ENCODE measurements at regions not wholly inside any gene's neighbourhood (a gene's known extent, or its start where the extent isn't known, plus 50 kb on each side); places are given as distances from the start of the nearest gene placed in this dataset.

GRCh38 chr3:162487138-162487537 lies 990.5 kb downstream of the OTOL1 start:
- DNase-seq = no peak

GRCh38 chr3:162489853-162490252 lies 993.2 kb downstream of the OTOL1 start:
- DNase-seq = no peak

- no peak for DNase-seq
Observed at GRCh38 chr3:162491952-162492351, 995.3 kb downstream of the OTOL1 start.

DNA sequence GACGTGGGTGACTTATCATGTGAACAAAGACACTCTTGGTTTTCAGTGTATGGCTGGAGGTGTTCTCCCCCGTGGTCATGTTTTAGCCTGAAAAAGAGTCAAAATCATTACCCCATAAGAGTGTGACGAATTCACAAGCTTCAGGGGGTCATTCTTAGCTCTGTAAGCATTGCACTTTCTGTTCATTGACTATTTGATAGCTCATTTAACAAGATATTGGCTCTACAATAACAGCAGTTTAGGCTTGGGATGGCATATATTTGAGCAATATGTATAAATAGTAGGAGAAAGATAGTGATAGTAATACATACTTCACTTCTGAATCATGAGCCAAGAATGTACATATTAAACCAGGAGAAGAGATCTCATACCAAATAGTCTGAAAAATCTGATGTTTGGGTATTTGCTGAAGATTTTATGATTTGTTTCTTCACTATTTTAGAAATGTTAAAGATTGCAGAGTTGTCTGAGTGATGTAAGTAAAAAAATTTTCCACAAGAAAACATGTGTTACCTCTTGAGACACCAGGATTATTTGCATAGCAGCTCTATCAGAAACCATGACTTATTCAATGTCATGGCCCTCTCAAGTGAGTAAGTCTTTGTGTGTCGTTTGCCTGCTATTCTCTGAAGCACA lies 996.0 kb downstream of the OTOL1 start:
- no peak for DNase-seq

DNA sequence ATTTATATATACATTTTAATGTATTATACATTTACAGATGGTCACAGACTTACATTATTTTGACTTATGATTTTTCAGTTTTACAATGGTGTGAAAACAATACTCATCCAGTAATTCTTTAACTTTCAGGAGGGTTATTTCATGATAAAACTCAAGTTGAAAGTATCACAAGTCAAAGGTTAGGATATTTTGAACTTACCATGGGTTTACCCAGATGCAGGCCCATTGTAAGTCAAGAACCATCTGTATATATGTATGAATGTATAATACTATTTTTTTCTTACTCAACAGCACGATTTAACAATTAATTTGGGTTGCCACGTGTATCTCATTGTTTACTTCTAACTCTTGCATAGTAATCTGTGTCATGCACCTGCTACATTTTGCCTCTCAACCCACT lies 1002.0 kb downstream of the OTOL1 start:
- DNase-seq = no peak

DNA sequence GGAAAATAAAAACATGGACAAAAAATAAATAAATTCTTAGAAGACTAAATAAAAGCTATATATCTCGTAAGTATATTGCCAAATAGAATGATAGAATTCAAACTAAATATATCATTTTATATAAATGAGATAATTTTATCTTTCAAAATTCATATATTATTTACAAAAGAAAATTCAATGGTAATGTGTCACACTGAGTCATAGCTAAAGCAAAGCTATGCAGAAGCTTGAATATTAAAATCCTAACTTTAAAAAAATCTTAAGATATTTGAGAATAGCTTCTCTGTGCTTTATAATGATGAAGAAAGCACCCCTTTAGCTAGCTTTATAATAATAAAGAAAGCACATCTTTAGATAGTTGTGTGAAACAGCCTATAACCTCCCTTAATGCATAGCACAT lies 1010.8 kb downstream of the OTOL1 start:
- no peak for DNase-seq

DNA sequence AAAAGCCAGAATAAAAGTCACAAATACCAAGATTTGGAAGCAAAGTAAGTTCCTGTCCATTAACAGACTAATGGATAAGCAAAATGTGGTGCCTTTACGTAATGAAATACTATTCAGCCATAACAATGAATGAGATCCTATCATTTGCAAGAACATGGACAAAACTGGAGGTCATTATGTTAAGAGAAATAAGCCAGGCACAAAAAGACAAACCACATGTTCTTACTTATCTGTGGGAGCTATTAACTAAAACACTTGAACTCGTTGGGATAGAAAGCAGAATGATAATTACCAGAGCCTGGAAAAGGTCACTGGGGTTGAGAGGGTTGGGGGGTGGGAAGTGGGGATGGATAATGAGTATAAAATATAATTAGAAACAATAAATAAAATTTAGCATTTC lies 1015.9 kb downstream of the OTOL1 start:
- DNase-seq = no peak

DNA sequence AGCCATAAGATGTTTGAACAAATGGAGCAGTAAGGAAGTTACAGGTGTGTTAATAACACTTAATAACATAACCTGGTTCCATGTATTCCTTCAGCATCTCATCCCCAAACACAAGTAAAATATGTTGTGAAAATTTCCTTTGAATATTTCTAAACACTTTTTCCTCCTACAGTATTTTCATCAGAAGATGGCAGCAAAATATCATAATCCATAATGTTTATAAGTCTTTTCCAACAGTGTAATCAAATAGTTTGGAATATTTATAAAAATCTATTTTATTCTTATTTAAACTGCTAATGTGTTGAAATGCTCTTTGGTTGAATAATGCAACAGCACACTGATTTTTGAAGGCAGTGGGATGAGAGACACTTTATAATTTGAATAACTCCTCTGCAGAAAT lies 1020.5 kb downstream of the OTOL1 start:
- DNase-seq = no peak

DNA sequence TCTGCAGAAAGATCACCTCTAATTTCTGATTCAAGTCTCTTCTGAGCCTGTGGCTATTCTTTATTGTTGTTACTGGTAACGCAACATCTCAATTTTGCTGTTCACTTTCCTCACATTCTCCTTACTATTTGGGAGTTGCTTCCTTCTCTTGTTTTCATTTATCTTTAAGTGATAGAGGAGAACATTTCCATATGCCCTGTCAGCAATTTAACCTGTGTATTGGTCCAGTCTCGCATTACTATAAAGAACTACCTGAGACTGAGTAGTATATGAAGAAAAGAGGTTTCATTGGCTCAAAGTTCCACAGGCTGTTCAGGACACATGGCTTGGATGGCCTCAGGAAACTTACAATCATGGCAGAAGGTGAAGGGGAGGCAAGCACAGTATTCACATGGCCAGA lies 1025.1 kb downstream of the OTOL1 start:
- no peak for DNase-seq

- DNase-seq = no peak
Observed at GRCh38 chr3:162525066-162525742, 1028.6 kb downstream of the OTOL1 start.

DNA sequence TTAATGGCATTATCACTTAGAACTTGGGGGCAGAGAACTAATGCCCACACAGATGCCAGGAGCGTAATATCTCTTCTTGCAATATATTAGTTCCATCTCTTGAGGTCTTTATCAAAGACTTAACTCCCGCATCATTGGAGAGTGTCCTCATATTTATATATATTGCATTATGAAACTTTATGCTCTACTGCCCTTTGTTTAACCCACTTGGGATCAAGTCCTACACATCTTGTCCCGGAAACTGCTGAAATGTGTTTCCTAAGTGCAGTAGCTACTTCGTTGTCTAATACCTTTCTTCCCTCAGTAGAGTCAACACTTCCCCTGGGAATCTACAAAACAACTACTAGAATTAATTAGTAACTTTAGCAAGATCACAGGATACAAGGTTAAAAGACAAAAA lies 1029.2 kb downstream of the OTOL1 start:
- no peak for DNase-seq

DNA sequence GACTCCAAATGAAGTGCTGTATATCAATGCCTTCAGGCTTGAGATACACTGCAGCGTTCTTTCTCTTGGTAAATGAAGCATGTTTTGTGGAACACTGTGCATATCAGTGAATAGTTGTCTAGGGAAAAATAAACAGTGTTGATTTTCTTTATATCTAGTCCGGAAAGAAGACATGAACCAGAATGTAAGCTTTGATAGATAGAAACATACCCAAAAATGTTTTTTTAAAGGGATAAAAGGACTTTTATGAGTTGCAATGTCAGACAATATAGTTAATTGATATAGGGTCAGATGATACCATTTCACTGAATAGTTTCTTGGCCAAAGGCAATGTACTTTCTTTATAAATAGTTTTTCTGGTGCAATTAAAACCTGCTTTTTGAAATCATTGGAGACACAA lies 1037.8 kb downstream of the OTOL1 start:
- DNase-seq = no peak

GRCh38 chr3:162538491-162538890 lies 1041.9 kb downstream of the OTOL1 start:
- no peak for DNase-seq

DNA sequence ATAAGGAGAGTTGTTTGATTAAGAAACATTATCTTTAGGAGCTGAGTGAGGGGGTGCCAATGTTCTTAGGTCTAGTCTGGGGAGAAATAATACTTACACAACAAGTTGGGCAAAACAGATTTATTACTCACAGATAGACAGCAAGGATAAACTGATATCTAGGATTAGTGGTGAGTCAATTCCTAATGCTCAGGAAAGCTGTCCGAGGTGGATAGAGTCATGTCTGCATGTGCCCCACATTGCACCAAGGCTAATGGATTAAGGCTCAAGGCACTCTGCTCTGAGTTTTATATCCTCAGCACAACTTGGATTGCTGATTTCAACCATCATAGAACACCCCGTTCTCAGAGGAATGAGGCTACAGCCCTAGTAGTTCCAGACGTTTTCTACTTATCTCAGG lies 1042.3 kb downstream of the OTOL1 start:
- no peak for DNase-seq

DNA sequence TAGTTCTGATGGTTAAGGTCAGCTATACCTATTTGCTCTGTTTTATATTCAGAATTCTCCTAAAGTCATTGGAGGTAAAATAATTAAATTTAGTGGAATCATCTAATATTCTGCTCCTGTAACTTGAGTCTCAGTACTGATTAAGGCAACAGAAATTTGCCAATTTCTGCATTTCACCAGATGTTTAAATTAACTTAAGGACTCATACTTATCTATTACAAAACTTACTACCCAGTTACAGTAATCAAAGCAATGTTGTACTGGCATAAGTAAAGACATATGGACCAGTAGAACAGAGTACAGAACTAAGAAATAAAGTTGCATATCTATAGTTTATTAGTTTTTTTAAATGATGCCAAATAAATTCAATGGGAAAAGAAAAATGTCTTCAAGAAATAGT lies 1043.8 kb downstream of the OTOL1 start:
- DNase-seq = no peak

DNA sequence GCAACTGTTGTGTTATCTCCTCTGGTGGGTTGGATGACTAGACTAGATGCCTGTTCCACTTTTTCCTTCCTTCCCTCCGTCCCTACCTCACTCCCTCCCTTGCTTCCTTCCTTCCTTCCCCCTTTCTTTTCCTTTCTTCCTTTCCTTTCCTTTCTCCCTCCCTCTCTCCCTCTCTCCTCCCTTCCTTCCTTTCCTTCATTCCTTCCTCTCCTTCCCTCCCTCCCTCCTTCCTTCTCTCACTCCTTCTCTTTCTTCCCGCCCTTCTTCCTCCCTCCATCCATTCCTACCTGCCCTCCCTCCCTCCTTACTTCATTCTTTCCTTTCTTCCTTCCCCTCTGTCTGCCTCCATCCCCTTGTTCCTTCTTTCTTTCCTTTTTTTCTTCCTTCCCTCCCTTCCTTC lies 1045.3 kb downstream of the OTOL1 start:
- DNase-seq = no peak

DNA sequence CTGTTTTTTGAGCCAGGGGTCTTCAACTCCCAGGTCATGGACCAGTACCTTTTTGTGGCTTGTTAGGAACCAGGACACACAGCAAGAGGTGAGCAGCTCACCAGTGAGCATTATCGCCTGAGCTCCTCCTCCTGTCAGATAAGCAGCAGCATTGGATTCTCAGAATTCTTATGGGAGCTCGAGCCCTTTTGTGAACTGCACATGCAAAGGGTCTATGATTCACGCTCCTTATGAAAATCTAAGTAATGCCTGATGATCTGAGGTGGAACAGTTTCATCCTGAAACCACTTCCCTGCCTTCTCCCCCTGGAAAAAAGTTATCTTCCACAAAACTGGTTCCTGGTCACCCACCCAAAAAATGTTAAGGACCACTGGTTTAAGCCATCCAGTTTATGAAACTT lies 1047.6 kb downstream of the OTOL1 start:
- no peak for DNase-seq

GRCh38 chr3:162546910-162547309 lies 1050.3 kb downstream of the OTOL1 start:
- DNase-seq = no peak

GRCh38 chr3:162547321-162547720 lies 1050.7 kb downstream of the OTOL1 start:
- no peak for DNase-seq

DNA sequence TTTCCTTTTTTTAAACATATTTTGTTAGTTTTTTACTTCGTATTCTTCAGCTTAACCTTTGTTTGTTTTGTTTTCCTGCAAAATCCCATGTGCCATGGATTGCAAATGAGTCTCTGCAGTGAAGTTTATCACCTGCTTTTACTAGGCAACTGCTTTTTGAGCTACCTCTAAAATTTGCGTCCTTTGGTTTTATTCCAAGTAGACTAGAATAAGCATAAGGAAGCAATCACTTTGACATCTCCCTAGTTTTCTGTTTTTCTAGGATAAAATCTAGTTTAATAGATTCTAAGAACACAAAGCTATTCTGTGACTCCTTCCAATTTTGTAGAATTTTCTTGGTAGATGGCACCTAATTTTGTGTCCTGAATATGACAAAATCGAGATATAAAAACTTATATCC lies 1059.2 kb downstream of the OTOL1 start:
- no peak for DNase-seq

- DNase-seq = no peak
Observed at GRCh38 chr3:162558016-162558415, 1061.4 kb downstream of the OTOL1 start.

DNA sequence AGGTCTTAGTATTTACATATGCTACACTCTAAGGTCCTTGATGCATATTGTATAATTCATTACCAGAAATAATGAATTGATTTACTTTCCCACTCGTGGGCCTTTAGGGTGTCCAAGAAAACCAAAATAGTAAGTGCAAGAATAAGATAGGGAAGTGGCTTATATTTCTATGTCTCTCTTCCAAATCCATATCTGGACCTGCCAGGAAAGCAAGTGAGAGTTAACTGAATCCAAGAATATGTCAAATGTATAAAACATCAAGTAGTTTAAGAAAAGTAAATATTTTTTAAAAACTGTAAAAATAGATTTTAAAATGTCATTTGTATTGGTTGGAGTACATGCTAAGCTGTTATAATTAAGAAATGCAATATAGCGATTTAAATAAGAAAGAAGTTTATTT lies 1072.1 kb downstream of the OTOL1 start:
- DNase-seq = no peak

- DNase-seq = peak; percentile 77
Observed at GRCh38 chr3:162569314-162569713, 1072.7 kb downstream of the OTOL1 start.

- no peak for DNase-seq
Observed at GRCh38 chr3:162584986-162585385, 1088.4 kb downstream of the OTOL1 start.

DNA sequence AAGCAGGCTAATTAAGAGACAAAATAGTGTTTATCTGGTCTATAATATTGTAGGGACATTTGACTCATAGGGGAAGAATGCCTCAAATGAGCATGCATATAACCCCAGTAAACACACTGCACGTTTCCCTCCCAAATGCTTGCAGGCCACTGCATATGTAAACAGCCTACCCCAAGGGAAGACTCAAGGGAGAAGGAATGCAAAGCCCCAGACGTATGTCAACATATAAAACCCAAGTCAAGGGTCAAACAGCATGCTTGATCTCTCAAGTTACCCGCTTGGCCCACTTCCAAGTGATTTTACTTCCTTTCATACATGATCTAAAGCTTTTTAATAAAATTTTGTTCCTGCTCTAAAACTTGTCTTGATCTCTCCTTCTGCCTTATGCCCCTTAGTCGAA lies 1090.0 kb downstream of the OTOL1 start:
- DNase-seq = no peak
